GM23248 (cell line): ENCODE measurements at regions not wholly inside any gene's neighbourhood (a gene's known extent, or its start where the extent isn't known, plus 50 kb on each side); places are given as distances from the start of the nearest gene placed in this dataset.

ENCODE experiments used
- DNase-seq: peaks from one replicate; pipeline ENCODE4 v3.0.0-alpha.2; 2015
- H2AFZ ChIP-seq: fragments of 200-600 bp; sonication (generic); 2 replicates; pipeline ENCODE4 v1.6.1; 2016; ENCODE audit warnings: antibody characterized with exemption
- H3F3A ChIP-seq: fragments of 200-600 bp; sonication (generic); 2 replicates; pipeline ENCODE4 v1.6.1; 2016; ENCODE audit warnings: mild to moderate bottlenecking, antibody characterized with exemption, mixed run types; ENCODE audit not compliant: insufficient read depth
- H3K27ac ChIP-seq: fragments of 200-600 bp; sonication (generic); 2 replicates; pipeline ENCODE4 v1.5.1; 2016; ENCODE audit warnings: mild to moderate bottlenecking
- H3K27me3 ChIP-seq: fragments of 200-600 bp; sonication (generic); replicated peaks from 2 replicates; pipeline ENCODE4 v1.6.1; 2016; ENCODE audit warnings: mild to moderate bottlenecking; ENCODE audit not compliant: insufficient read depth
- H3K36me3 ChIP-seq: fragments of 200-600 bp; sonication (generic); 2 replicates; pipeline ENCODE4 v1.6.1; 2016; ENCODE audit warnings: low read depth, mild to moderate bottlenecking
- H3K4me1 ChIP-seq: fragments of 200-600 bp; sonication (generic); 2 replicates; pipeline ENCODE4 v1.6.1; 2016; ENCODE audit warnings: mild to moderate bottlenecking; ENCODE audit not compliant: insufficient read depth
- H3K4me2 ChIP-seq: fragments of 200-600 bp; sonication (generic); one replicate; pipeline ENCODE4 v1.6.1; 2016; ENCODE audit warnings: mild to moderate bottlenecking; ENCODE audit not compliant: unreplicated experiment
- H3K4me3 ChIP-seq: fragments of 200-600 bp; sonication (generic); 2 replicates; pipeline ENCODE4 v1.5.1; 2016; ENCODE audit warnings: mild to moderate bottlenecking
- H3K79me2 ChIP-seq: fragments of 200-600 bp; sonication (generic); 2 replicates; pipeline ENCODE4 v1.6.1; 2016; ENCODE audit warnings: mild to moderate bottlenecking; ENCODE audit not compliant: insufficient read depth
- H3K9ac ChIP-seq: fragments of 200-600 bp; sonication (generic); 2 replicates; pipeline ENCODE4 v1.6.1; 2016; ENCODE audit warnings: mild to moderate bottlenecking
- H3K9me2 ChIP-seq: fragments of 200-600 bp; sonication (generic); 2 replicates; pipeline ENCODE4 v1.6.1; 2016; ENCODE audit warnings: mixed run types, mild to moderate bottlenecking, moderate library complexity; ENCODE audit not compliant: insufficient read depth
- H3K9me3 ChIP-seq: fragments of 200-600 bp; sonication (generic); one replicate; pipeline ENCODE4 v1.6.1; 2017; ENCODE audit warnings: low read depth
- H4K20me1 ChIP-seq: fragments of 200-600 bp; sonication (generic); 2 replicates; pipeline ENCODE4 v1.6.0; 2016; ENCODE audit not compliant: insufficient read depth
- EZH2 ChIP-seq: fragments of 200-600 bp; sonication (generic); IDR thresholded peaks from 2 replicates; pipeline ENCODE4 v1.6.1; 2018; ENCODE audit warnings: antibody characterized with exemption, mild to moderate bottlenecking; ENCODE audit not compliant: insufficient read depth, poor library complexity, severe bottlenecking
- EZH2phosphoT487 ChIP-seq: fragments of 200-600 bp; sonication (generic); IDR thresholded peaks from 2 replicates; pipeline ENCODE4 v1.6.1; 2018; ENCODE audit warnings: antibody characterized with exemption, moderate library complexity, mild to moderate bottlenecking, low read depth; ENCODE audit not compliant: insufficient read depth
- WGBS, 2 experiments: methylation state at CpG; one replicate each; pipeline ENCODE4 v1.1.6; 2015 to 2017; ENCODE audit warnings: low lambda C conversion rate in 2 of 2, low coverage in 1 of 2; ENCODE audit errors: missing lambda C conversion rate in 2 of 2; 5-methylcytosine and 5-hydroxymethylcytosine counted together
- in situ Hi-C: fragments of 300-500 bp; cut with MboI; formaldehyde crosslinking; loops from 2 replicates; pipeline ENCODE4 v1.15.0; 2020

DNA sequence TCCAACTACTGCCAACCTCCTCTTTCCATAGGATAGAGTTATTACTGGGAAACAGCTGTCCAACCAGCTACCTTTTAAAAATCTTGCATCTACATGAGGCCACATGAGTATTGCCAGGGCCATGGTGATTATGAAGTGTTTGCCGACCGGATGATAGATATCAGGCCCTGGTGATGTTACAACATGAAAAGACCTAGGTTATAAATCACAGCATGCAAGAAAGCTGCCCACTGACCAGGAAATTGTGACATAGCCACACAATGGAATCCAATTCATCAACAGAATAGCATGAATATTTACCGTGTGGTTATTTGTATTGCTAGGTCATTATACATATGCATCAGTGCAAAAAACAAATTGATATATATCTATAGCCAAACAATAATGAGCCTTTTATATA, 517.0 kb downstream of the INHBA start:
- 62 to 64% methylated on average over 3 of the region's 3 CpGs for WGBS, 2 experiments
- Histone ChIP-seq H3K4me1 (peaks cover 29% of the 10 kb centered on the region), H3K9ac (no peak overlapping the region), H3K9me3 (no peaks in the 10 kb centered on the region), H4K20me1 (no peaks in the 10 kb centered on the region), H3K27ac (no peak overlapping the region), H3K27me3 (no peaks in the 10 kb centered on the region), H2AFZ (no peak overlapping the region), H3K79me2 (no peaks in the 10 kb centered on the region), H3K4me3 (no peak overlapping the region), H3F3A (peaks cover 23% of the 10 kb centered on the region; the same call in 1 of the 2 replicates), H3K4me2 (no peak overlapping the region), H3K36me3 (no peaks in the 10 kb centered on the region), H3K9me2 (no peaks in the 10 kb centered on the region)
- in situ Hi-C loops, result no loop called here
- DNase-seq, result no peak
- TF ChIP-seq EZH2 (no peak), EZH2phosphoT487 (no peak)

DNA sequence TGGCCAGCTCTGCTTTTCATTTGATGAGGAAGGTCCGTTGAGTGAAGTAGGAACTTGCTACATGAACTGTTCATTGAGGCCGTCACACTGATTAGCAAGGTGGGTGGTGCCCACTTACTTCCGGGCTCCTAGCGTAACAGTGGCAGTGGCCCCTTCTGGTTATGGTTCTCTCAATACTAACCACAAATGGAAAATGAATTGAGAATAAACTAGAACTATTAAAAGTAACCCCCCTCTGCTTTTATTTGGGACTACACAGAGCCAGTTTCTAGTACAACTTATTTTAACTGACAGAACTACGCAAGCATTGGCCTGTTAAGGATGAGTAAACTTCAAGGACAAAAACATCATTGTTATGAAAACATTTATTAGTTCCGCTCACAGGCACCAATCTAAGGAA, 519.1 kb downstream of the INHBA start:
- no peak for DNase-seq
- Histone ChIP-seq H3K27me3 (no peaks in the 10 kb centered on the region), H3K4me1 (peaks cover 10% of the 10 kb centered on the region), H3K36me3 (no peaks in the 10 kb centered on the region), H3K4me3 (no peak overlapping the region), H3F3A (peaks cover 8% of the 10 kb centered on the region; the same call in 1 of the 2 replicates), H3K9ac (no peak overlapping the region), H4K20me1 (no peaks in the 10 kb centered on the region), H2AFZ (no peak overlapping the region), H3K79me2 (no peaks in the 10 kb centered on the region), H3K27ac (no peak overlapping the region), H3K9me3 (no peaks in the 10 kb centered on the region), H3K9me2 (no peaks in the 10 kb centered on the region), H3K4me2 (no peak overlapping the region)
- in situ Hi-C loops, result no loop called here
- TF ChIP-seq EZH2, result no peak
- no peak for TF ChIP-seq EZH2phosphoT487
- 96% methylated on average over 6 of the region's 6 CpGs for WGBS, 2 experiments

DNA sequence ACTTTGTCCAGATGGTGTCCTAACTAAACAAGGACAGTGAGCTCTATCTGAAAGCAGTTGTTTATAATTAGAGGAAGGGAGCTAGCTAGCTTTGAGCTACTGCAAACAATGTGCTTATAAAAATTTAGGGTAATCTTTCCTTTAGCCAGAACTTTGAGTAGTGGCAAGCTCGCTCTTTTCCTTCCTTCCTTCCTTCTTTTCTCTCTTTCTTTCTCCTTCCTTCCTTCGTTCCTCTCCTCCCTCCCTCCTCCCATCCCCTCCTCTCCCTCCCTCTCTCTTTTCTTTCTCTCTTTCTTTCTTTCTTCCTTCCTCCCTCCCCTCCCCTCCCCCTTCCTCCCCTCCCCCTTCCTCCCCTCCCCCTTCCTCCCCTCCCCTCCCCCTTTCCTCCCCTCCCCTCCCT, 520.1 kb downstream of the INHBA start:
- Histone ChIP-seq H3K9me2 (no peaks in the 10 kb centered on the region), H3K79me2 (no peaks in the 10 kb centered on the region), H3F3A (no peaks in the 10 kb centered on the region), H3K36me3 (no peaks in the 10 kb centered on the region), H3K27ac (no peak overlapping the region), H3K9me3 (no peaks in the 10 kb centered on the region), H3K9ac (no peak overlapping the region), H3K4me3 (no peak overlapping the region), H4K20me1 (no peaks in the 10 kb centered on the region), H2AFZ (no peak overlapping the region), H3K4me2 (no peak overlapping the region), H3K4me1 (0 out of 2 replicates have a peak, but pooled peaks cover 3% of the 10 kb centered on the region), H3K27me3 (no peaks in the 10 kb centered on the region)
- WGBS, 2 experiments, result 87% methylated on average over 2 of the region's 2 CpGs; no CpG with 5 or more reads in 1 of the 2 experiments
- no peak for TF ChIP-seq EZH2
- no peak for TF ChIP-seq EZH2phosphoT487
- in situ Hi-C loops, result no loop called here
- no peak for DNase-seq

DNA sequence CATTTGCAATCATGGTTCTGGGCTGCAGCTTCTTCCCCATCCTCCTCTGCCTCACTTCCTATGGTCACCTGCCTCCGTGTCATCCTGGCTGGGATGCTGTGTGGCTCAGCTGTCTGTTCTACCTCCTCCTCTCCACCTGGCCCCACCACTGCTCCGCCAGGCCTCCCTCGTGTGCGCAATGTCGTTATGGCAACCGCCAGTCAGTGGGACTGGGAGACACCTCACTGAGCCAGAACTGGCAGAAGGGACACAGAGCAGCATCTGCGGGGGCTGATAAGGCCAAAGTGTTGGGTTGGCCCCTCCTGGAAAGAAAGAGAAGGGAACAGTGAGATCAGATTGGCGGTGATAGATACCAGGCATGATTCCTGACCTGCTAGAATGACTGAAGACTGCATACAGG, 527.5 kb downstream of the INHBA start:
- Histone ChIP-seq H4K20me1 (no peaks in the 10 kb centered on the region), H3K9me3 (no peaks in the 10 kb centered on the region), H3K9me2 (no peaks in the 10 kb centered on the region), H3K9ac (no peak overlapping the region), H3K27me3 (no peaks in the 10 kb centered on the region), H3K27ac (no peak overlapping the region), H3F3A (no peaks in the 10 kb centered on the region), H3K4me2 (no peak overlapping the region), H3K4me3 (no peak overlapping the region), H3K4me1 (no peaks in the 10 kb centered on the region), H3K79me2 (no peaks in the 10 kb centered on the region), H3K36me3 (no peaks in the 10 kb centered on the region), H2AFZ (no peak overlapping the region)
- WGBS, 2 experiments, result 93 to 95% methylated on average over 8 of the region's 8 CpGs
- DNase-seq, result no peak
- TF ChIP-seq EZH2 (no peak), EZH2phosphoT487 (no peak)
- in situ Hi-C loops, result no loop called here

DNA sequence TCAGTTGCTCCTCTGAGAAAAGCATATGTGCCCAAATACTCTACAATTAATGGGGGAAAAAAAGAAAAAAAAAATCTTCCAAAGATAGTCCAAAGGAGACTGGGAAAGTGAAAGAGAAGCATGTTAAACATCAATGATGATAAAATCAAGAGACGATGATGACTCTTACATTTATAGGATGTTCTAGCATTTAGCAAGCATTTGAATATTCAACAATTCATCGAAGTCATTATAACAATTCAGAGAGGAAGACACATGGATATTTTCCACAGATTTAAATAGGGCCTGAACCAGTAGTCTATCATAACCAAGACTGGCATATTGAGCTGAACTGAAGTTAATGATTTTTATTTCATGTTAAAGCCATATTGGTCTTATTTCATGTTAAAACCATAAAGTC, 528.4 kb downstream of the INHBA start:
- H3K4me3 ChIP-seq, result no peak overlapping the region
- no peak overlapping the region for H3K4me2 ChIP-seq
- H3K9ac ChIP-seq, result no peak overlapping the region
- TF ChIP-seq EZH2, result no peak
- no peak for TF ChIP-seq EZH2phosphoT487
- 95 to 98% methylated on average over 2 of the region's 2 CpGs for WGBS, 2 experiments
- H2AFZ ChIP-seq, result no peak overlapping the region
- H3K9me2 ChIP-seq, result no peaks in the 10 kb centered on the region
- no peak for DNase-seq
- in situ Hi-C loops, result no loop called here
- no peaks in the 10 kb centered on the region for H3K9me3 ChIP-seq
- H3K79me2 ChIP-seq, result no peaks in the 10 kb centered on the region
- H3K27me3 ChIP-seq, result no peaks in the 10 kb centered on the region
- H3K27ac ChIP-seq, result no peak overlapping the region
- H3K36me3 ChIP-seq, result no peaks in the 10 kb centered on the region
- no peaks in the 10 kb centered on the region for H3K4me1 ChIP-seq
- no peaks in the 10 kb centered on the region for H3F3A ChIP-seq
- no peaks in the 10 kb centered on the region for H4K20me1 ChIP-seq
